IMR-90 (cell line): ENCODE measurements at regions not wholly inside any gene's neighbourhood (a gene's known extent, or its start where the extent isn't known, plus 50 kb on each side); places are given as distances from the start of the nearest gene placed in this dataset.

ENCODE experiments used
- ATAC-seq: fragments of 200-7000 bp; cut with Tn5 transposase; 2 replicates; pipeline ENCODE4 v1.9.1; 2020; ENCODE audit warnings: low read depth, mild to moderate bottlenecking, moderate library complexity
- BruUV-seq: library from RNA; stranded (reverse); fragments of 400-500 nt; replicated peaks from 2 replicates; lab custom pipeline; 2021; lab: Mats Ljungman, UMichigan
- CTCF ChIA-PET: fragments of 300-600 bp; formaldehyde crosslinking; extraction: SDS; loops from one replicate; lab custom pipeline; 2021; ENCODE audit warnings: antibody characterized with exemption; lab: Yijun Ruan, JAX
- POLR2A ChIA-PET: fragments of 300-600 bp; sonication (Branson Sonifier 250); formaldehyde crosslinking; loops from one replicate; lab custom pipeline; 2022; ENCODE audit warnings: antibody characterized with exemption; ENCODE audit not compliant: unreplicated experiment; lab: Charles Lee
- DNase-seq: peaks from one replicate; pipeline ENCODE4 v3.0.0; 2013
- H2AFZ ChIP-seq: replicated peaks from 2 replicates; pipeline ENCODE3; 2013; ENCODE audit warnings: low read length, mild to moderate bottlenecking; ENCODE audit not compliant: poor library complexity
- H2AK5ac ChIP-seq: 2 replicates; pipeline ENCODE4 v1.6.1; 2013; ENCODE audit warnings: low read depth, low read length, inconsistent platforms
- H2AK9ac ChIP-seq: replicated peaks from 2 replicates; pipeline ENCODE3; 2013; ENCODE audit warnings: mild to moderate bottlenecking, low read depth, low read length, moderate library complexity; ENCODE audit not compliant: poor library complexity
- H2BK120ac ChIP-seq: 2 replicates; pipeline ENCODE4 v1.6.1; 2013; ENCODE audit warnings: low read depth, low read length, inconsistent platforms
- H2BK15ac ChIP-seq: 3 replicates; pipeline ENCODE4 v1.6.1; 2013; ENCODE audit warnings: low read depth, low read length, inconsistent platforms
- H2BK20ac ChIP-seq: 2 replicates; pipeline ENCODE4 v1.6.1; 2013; ENCODE audit warnings: low read depth, mild to moderate bottlenecking, inconsistent platforms, low read length, moderate library complexity
- H2BK5ac ChIP-seq: 2 replicates; pipeline ENCODE4 v1.6.1; 2013; ENCODE audit warnings: mild to moderate bottlenecking, low read depth, low read length, inconsistent platforms; ENCODE audit not compliant: poor library complexity, severe bottlenecking
- H3K14ac ChIP-seq: replicated peaks from 2 replicates; pipeline ENCODE4 v1.6.1; 2013; ENCODE audit warnings: low read depth, low read length, inconsistent platforms
- H3K18ac ChIP-seq: 2 replicates; pipeline ENCODE4 v1.6.1; 2013; ENCODE audit warnings: low read depth, low read length, control low read depth
- H3K23ac ChIP-seq: 2 replicates; pipeline ENCODE4 v1.6.1; 2013; ENCODE audit warnings: low read depth, low read length, inconsistent platforms
- H3K27ac ChIP-seq: 2 replicates; pipeline ENCODE4 v1.5.1; 2013; ENCODE audit warnings: mild to moderate bottlenecking, control low read depth, low read length; ENCODE audit not compliant: insufficient read depth
- H3K27me3 ChIP-seq: 2 replicates; pipeline ENCODE4 v1.6.1; 2013; ENCODE audit warnings: low read length; ENCODE audit not compliant: control insufficient read depth, insufficient read depth
- H3K36me3 ChIP-seq: 2 replicates; pipeline ENCODE4 v1.6.1; 2013; ENCODE audit warnings: low read length, mixed read lengths; ENCODE audit not compliant: control insufficient read depth, insufficient read depth
- H3K4ac ChIP-seq: 2 replicates; pipeline ENCODE4 v1.6.1; 2013; ENCODE audit warnings: low read depth, low read length, inconsistent platforms
- H3K4me1 ChIP-seq: 2 replicates; pipeline ENCODE4 v1.6.1; 2013; ENCODE audit warnings: low read length, mixed read lengths; ENCODE audit not compliant: control insufficient read depth, insufficient read depth
- H3K4me2 ChIP-seq: 2 replicates; pipeline ENCODE4 v1.6.1; 2013; ENCODE audit warnings: low read depth, mild to moderate bottlenecking, control low read depth, low read length, moderate library complexity
- H3K4me3 ChIP-seq: 2 replicates; pipeline ENCODE4 v1.5.1; 2013; ENCODE audit warnings: low read depth, mild to moderate bottlenecking, control low read depth, low read length, moderate library complexity; ENCODE audit not compliant: insufficient read depth
- H3K56ac ChIP-seq: 2 replicates; pipeline ENCODE4 v1.6.1; 2013; ENCODE audit warnings: low read length, inconsistent platforms; ENCODE audit not compliant: insufficient read depth; ENCODE audit errors: extremely low read depth
- H3K79me1 ChIP-seq, 2 experiments: 2 replicates each; pipeline ENCODE4 v1.6.1; 2013; ENCODE audit warnings: low read length in 2 of 2, inconsistent platforms in 1 of 2, low read depth in 1 of 2
- H3K9ac ChIP-seq: 2 replicates; pipeline ENCODE4 v1.6.1; 2013; ENCODE audit warnings: low read depth, low read length, control low read depth
- H3K9me1 ChIP-seq: 2 replicates; pipeline ENCODE4 v1.6.1; 2013; ENCODE audit warnings: low read length, inconsistent platforms; ENCODE audit not compliant: insufficient read depth
- H3K9me3 ChIP-seq: 2 replicates; pipeline ENCODE4 v1.6.1; 2013; ENCODE audit warnings: low read length; ENCODE audit not compliant: control insufficient read depth, insufficient read depth
- H4K20me1 ChIP-seq: 2 replicates; pipeline ENCODE4 v1.6.1; 2013; ENCODE audit warnings: low read length, inconsistent platforms; ENCODE audit not compliant: insufficient read depth
- H4K5ac ChIP-seq: 2 replicates; pipeline ENCODE4 v1.6.1; 2013; ENCODE audit warnings: mild to moderate bottlenecking, low read depth, low read length, control low read depth
- H4K8ac ChIP-seq, 2 experiments: 2 replicates each; pipeline ENCODE4 v1.6.1; 2013; ENCODE audit warnings: low read depth in 2 of 2, low read length in 2 of 2, control low read depth in 1 of 2, inconsistent platforms in 1 of 2
- H4K91ac ChIP-seq: 2 replicates; pipeline ENCODE4 v1.6.1; 2013; ENCODE audit warnings: low read depth, low read length, inconsistent platforms; ENCODE audit not compliant: insufficient read depth
- CHD1 ChIP-seq: IDR thresholded peaks from 2 replicates; pipeline ENCODE4 v1.6.1; 2012; ENCODE audit warnings: low read depth, low read length, improper control_type of control experiment
- MAFK ChIP-seq: IDR thresholded peaks from 2 replicates; pipeline ENCODE4 v1.6.1; 2012; ENCODE audit warnings: low read depth, low read length, improper control_type of control experiment
- MAZ ChIP-seq: IDR thresholded peaks from 2 replicates; pipeline ENCODE4 v1.6.1; 2012; ENCODE audit warnings: low read depth, mild to moderate bottlenecking, low read length, improper control_type of control experiment, moderate library complexity, borderline replicate concordance
- MXI1 ChIP-seq: IDR thresholded peaks from 2 replicates; pipeline ENCODE4 v1.6.1; 2012; ENCODE audit warnings: low read depth, mild to moderate bottlenecking, low read length, moderate library complexity, borderline replicate concordance
- POLR2A ChIP-seq: IDR thresholded peaks from 2 replicates; pipeline ENCODE4 v1.6.1; 2012; ENCODE audit warnings: mild to moderate bottlenecking, low read depth, low read length
- WGBS, 2 experiments: methylation state at CpG; one replicate each; pipeline versions ENCODE4 v1.1.5 to v1.1.7; 2013; ENCODE audit warnings: missing lambda C conversion rate in 2 of 2; ENCODE audit not compliant: insufficient read length in 1 of 2; ENCODE audit errors: extremely low coverage in 2 of 2; 5-methylcytosine and 5-hydroxymethylcytosine counted together
- dilution Hi-C: fragments of 300-500 bp; cut with HindIII; formaldehyde crosslinking; loops from one replicate; pipeline ENCODE4 v1.14.3; 2018; ENCODE audit warnings: low sequenced_read_pairs; ENCODE audit not compliant: unreplicated experiment
- in situ Hi-C: fragments of 300-500 bp; cut with MboI; formaldehyde crosslinking; loops from 3 replicates; pipeline ENCODE4 v1.14.3; 2019; ENCODE audit warnings: low sequenced_read_pairs, inconsistent platforms, mixed read lengths
- intact Hi-C: fragments of 100-400 bp; cut with micrococcal nuclease; formaldehyde crosslinking; loops from 2 replicates; pipeline ENCODE4 v1.10.0; 2022

DNA sequence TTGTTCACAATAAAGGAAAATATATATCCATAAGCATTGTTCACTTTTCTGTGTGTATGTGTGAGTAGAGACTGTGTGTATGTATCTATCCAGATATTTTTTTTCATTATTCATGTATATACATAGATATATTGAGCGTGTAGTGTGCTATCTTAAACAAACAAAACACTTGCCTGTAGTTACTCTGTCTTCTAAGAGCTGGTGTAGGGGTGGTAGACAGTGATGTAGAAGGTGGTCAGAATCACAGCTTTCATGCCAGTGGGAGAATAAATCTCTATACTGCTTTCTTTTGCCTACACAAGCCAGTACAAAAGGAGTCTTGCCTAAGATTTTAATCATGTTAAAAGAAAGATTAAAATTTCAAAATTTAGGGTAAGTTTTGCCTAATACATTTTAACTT, 122.0 kb downstream of the UCHL5 start:
- Histone ChIP-seq H3K23ac (no peak overlapping the region), H3K18ac (no peak overlapping the region), H2AK5ac (no peak overlapping the region), H3K36me3 (no peaks in the 10 kb centered on the region), H3K4me1 (no peaks in the 10 kb centered on the region), H3K27me3 (no peaks in the 10 kb centered on the region; the same call in 1 of the 2 replicates), H4K91ac (no peak overlapping the region), H3K56ac (no peak overlapping the region), H4K8ac (no peak overlapping the region), H2BK20ac (no peak overlapping the region), H3K79me1 (no peaks in the 10 kb centered on the region), H2BK15ac (no peak overlapping the region), H2BK5ac (no peak overlapping the region), H2BK120ac (no peak overlapping the region), H3K4me3 (no peak overlapping the region), H4K20me1 (no peaks in the 10 kb centered on the region), H2AFZ (no peak overlapping the region), H3K9me1 (no peaks in the 10 kb centered on the region), H3K4ac (no peak overlapping the region), H3K9ac (no peak overlapping the region), H4K5ac (no peak overlapping the region), H3K27ac (no peak overlapping the region), H3K14ac (no peak overlapping the region), H3K4me2 (no peak overlapping the region), H3K9me3 (no peaks in the 10 kb centered on the region), H2AK9ac (no peak overlapping the region)
- in situ Hi-C loops: no loop called here
- TF ChIP-seq MAFK (no peak), MAZ (no peak), CHD1 (no peak), MXI1 (no peak), POLR2A (no peak)
- no peak for DNase-seq
- ChIA-PET POLR2A (no interaction called here), CTCF (interaction anchor here (1.2 kb wide), 1 partner anchor 22 kb away, joined by 5 read pairs; no protein-coding TSS in a partner anchor)
- intact Hi-C loops: no loop called here
- BruUV-seq: no TSS peak
- ATAC-seq: no peak
- dilution Hi-C loops: no loop called here
- no CpG with 5 or more reads among the region's 1 CpG for WGBS, 2 experiments
